Loucy (cell line): ENCODE measurements at regions not wholly inside any gene's neighbourhood (a gene's known extent, or its start where the extent isn't known, plus 50 kb on each side); places are given as distances from the start of the nearest gene placed in this dataset.

ENCODE experiments used
- CTCF ChIP-seq: fragments of 200-600 bp; sonication (generic); conservative IDR thresholded peaks from 2 replicates; pipeline ENCODE4 v1.5.1; 2014; ENCODE audit warnings: mild to moderate bottlenecking, antibody characterized with exemption, low read length
- EZH2phosphoT487 ChIP-seq: fragments of 200-600 bp; IDR thresholded peaks from 2 replicates; pipeline ENCODE4 v1.6.1; 2018; ENCODE audit warnings: antibody characterized with exemption, mild to moderate bottlenecking, moderate library complexity, borderline replicate concordance

DNA sequence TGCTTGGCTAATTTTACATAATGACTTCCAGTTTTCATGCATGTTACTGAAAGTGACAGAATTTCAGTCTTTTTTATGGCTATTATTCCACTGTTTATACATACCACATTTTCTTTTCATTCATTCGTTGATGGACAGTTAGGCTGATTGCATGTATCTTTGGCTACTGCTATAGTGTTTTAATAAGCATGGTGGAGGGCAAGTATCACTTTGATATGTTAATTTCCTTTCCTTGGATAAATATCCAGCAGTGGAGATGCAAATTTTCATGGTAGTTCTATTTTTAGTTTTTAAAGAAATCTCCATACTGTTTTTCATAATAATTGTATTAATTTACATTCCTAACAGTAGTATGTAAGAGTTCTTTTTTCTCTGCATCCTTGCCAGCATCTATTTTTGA, 297.9 kb downstream of the PRR16 start:
- no peak for TF ChIP-seq CTCF
- TF ChIP-seq EZH2phosphoT487, result no peak
